ENCODE measurements at regions not wholly inside any gene's neighbourhood (a gene's known extent, or its start where the extent isn't known, plus 50 kb on each side); places are given as distances from the start of the nearest gene placed in this dataset.

DNA sequence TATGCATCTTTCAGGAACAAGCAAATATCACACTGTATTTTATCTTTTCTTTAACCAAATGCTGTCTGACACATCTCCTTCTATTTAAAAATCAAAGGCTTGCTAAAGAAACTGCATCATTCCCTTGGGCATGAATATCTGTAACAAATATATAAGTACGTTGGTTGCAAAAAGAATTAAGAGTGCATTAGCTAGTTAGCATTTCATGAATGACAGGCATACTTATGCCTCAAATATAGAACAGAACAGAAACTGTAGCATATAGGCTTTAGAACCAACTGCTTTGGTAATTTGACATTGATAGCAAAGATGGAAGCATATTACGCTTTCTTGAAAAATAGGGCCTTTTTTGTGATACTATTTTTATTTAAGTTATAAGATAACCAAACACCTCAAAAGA lies 761.2 kb downstream of the MAT2B start:
- TF ChIP-seq, protein P1, sequence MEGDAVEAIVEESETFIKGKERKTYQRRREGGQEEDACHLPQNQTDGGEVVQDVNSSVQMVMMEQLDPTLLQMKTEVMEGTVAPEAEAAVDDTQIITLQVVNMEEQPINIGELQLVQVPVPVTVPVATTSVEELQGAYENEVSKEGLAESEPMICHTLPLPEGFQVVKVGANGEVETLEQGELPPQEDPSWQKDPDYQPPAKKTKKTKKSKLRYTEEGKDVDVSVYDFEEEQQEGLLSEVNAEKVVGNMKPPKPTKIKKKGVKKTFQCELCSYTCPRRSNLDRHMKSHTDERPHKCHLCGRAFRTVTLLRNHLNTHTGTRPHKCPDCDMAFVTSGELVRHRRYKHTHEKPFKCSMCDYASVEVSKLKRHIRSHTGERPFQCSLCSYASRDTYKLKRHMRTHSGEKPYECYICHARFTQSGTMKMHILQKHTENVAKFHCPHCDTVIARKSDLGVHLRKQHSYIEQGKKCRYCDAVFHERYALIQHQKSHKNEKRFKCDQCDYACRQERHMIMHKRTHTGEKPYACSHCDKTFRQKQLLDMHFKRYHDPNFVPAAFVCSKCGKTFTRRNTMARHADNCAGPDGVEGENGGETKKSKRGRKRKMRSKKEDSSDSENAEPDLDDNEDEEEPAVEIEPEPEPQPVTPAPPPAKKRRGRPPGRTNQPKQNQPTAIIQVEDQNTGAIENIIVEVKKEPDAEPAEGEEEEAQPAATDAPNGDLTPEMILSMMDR (IDR thresholded peaks at IDR 0.05) = no peak
- no peak for TF ChIP-seq POLR2A (IDR thresholded peaks at IDR 0.05)

Data from thyroid gland (tissue), 4 donors.